Mesothelial cell of epicardium (in vitro differentiated cells): ENCODE measurements at regions not wholly inside any gene's neighbourhood (a gene's known extent, or its start where the extent isn't known, plus 50 kb on each side); places are given as distances from the start of the nearest gene placed in this dataset.
"Not testable (repeated sequence)": the region's sequence is repeated elsewhere in the genome, so short reads cannot be mapped to it uniquely, and the experiment has no call there.

Experiments used
- DNase-seq, 2 experiments: peaks; one replicate each; pipeline ENCODE4 v3.0.0; 2021; ENCODE audit warnings: low spot score in 2 of 2; ENCODE audit not compliant: unreplicated experiment in 2 of 2
- H3K27ac Mint-ChIP-seq: 2 replicates; pipeline ENCODE4 v1.8.0; 2021; ENCODE audit warnings: mixed read lengths
- H3K27me3 Mint-ChIP-seq: 2 replicates; pipeline ENCODE4 v1.8.0; 2021; ENCODE audit warnings: low read depth, mixed read lengths
- H3K36me3 Mint-ChIP-seq: 2 replicates; pipeline ENCODE4 v1.8.0; 2021; ENCODE audit warnings: mixed read lengths
- H3K4me1 Mint-ChIP-seq: 2 replicates; pipeline ENCODE4 v1.8.0; 2021; ENCODE audit warnings: mixed read lengths
- H3K4me3 Mint-ChIP-seq: 2 replicates; pipeline ENCODE4 v1.8.0; 2021; ENCODE audit warnings: mild to moderate bottlenecking, moderate library complexity, mixed read lengths
- H3K9me3 Mint-ChIP-seq: 2 replicates; pipeline ENCODE4 v1.8.0; 2021; ENCODE audit warnings: mixed read lengths
- TF ChIP-seq, protein P1 (sequence below): fragments of 200-600 bp; sonication (generic); IDR thresholded peaks from one replicate; pipeline ENCODE4 v1.5.0; 2021; ENCODE audit warnings: antibody characterized with exemption; ENCODE audit not compliant: unreplicated experiment

- Mint-ChIP-seq H3K27me3 (peaks cover 16% of the 10 kb centered on the region), H3K27ac (no peak overlapping the region), H3K4me1 (no peaks in the 10 kb centered on the region), H3K4me3 (no peak overlapping the region), H3K9me3 (peaks cover 5% of the 10 kb centered on the region), H3K36me3 (no peaks in the 10 kb centered on the region)
- TF ChIP-seq, protein P1, sequence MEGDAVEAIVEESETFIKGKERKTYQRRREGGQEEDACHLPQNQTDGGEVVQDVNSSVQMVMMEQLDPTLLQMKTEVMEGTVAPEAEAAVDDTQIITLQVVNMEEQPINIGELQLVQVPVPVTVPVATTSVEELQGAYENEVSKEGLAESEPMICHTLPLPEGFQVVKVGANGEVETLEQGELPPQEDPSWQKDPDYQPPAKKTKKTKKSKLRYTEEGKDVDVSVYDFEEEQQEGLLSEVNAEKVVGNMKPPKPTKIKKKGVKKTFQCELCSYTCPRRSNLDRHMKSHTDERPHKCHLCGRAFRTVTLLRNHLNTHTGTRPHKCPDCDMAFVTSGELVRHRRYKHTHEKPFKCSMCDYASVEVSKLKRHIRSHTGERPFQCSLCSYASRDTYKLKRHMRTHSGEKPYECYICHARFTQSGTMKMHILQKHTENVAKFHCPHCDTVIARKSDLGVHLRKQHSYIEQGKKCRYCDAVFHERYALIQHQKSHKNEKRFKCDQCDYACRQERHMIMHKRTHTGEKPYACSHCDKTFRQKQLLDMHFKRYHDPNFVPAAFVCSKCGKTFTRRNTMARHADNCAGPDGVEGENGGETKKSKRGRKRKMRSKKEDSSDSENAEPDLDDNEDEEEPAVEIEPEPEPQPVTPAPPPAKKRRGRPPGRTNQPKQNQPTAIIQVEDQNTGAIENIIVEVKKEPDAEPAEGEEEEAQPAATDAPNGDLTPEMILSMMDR, result no peak
- no peak for DNase-seq
These were observed 173.6 kb downstream of the RCHY1 start for GRCh38 chr4:75340561-75340960.

DNA sequence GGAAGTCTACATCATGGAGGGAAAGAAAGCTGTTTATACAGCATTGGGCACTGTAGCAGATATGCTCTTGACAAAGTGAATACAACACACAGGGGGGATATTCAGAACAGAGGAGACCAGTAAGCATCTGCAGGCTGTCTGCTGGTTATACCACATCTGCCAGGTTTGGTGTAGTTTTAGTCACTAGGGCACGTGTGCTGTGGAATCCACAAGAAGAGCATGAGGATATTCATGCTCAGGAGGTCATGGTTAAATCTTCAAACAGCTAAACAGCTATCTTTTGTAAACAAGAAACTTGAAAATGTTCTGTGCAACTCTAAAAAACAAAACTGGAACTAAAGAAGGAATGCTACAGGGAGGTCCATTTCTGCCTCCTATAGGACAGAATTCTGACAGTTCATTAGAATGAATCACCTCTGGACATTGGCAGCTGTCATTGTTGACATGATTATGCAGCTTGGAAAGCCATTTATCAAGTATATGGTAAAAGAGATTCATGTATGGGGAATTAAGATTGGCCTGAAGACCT, 175.8 kb downstream of the RCHY1 start:
- DNase-seq, result no peak
- no peaks in the 10 kb centered on the region for H3K4me1 Mint-ChIP-seq
- H3K27me3 Mint-ChIP-seq, result peaks cover 16% of the 10 kb centered on the region
- peaks cover 18% of the 10 kb centered on the region for H3K9me3 Mint-ChIP-seq
- H3K27ac Mint-ChIP-seq, result no peak overlapping the region
- TF ChIP-seq, protein P1, result no peak
- H3K36me3 Mint-ChIP-seq, result no peaks in the 10 kb centered on the region
- H3K4me3 Mint-ChIP-seq, result no peak overlapping the region

GRCh38 chr4:75327804-75328512, 186.2 kb downstream of the RCHY1 start:
- no peaks in the 10 kb centered on the region for H3K36me3 Mint-ChIP-seq
- H3K27ac Mint-ChIP-seq, result no peak overlapping the region
- peaks cover 20% of the 10 kb centered on the region for H3K27me3 Mint-ChIP-seq
- TF ChIP-seq, protein P1, result no peak
- H3K4me1 Mint-ChIP-seq, result no peaks in the 10 kb centered on the region
- no peak for DNase-seq
- peaks cover 13% of the 10 kb centered on the region for H3K9me3 Mint-ChIP-seq
- H3K4me3 Mint-ChIP-seq, result no peak overlapping the region

DNA sequence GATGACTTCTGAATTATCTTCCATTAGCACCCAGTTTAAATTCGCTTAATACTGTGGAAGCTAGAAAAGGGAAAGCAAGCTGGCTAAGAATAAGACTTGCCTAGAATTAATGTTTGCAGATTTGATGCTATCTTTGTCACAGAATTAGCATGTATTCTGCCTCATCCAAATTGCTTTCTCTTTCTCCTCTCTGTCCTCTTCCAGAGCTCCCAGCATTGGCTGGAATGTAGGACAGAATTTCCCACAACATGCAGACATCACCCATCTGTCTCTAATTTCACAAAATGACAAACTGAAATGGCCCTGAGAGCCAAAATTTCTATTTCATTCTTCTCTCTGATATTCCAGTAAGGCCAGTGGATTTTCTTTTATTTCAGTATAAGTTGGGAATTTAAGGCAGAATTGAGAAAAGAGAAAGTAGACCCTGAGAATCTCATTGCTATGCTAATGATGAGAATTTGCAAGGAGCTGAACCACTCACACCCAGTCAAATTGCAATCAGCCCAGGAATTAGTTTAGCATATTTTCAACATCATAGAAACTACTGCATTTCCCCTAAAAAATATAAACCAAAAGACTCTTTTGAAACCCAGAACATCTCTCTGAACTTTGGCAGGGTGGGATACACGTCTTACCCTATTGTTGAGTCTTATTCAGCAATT, 188.8 kb downstream of the RCHY1 start:
- TF ChIP-seq, protein P1, result no peak
- Mint-ChIP-seq H3K36me3 (no peaks in the 10 kb centered on the region), H3K27ac (no peak overlapping the region), H3K9me3 (no peaks in the 10 kb centered on the region), H3K27me3 (peaks cover 20% of the 10 kb centered on the region), H3K4me3 (no peak overlapping the region), H3K4me1 (no peaks in the 10 kb centered on the region)
- DNase-seq, result no peak

- TF ChIP-seq, protein P1, result no peak
- Mint-ChIP-seq H3K9me3 (peaks cover 9% of the 10 kb centered on the region), H3K4me3 (no peak overlapping the region), H3K36me3 (no peaks in the 10 kb centered on the region), H3K27ac (no peak overlapping the region), H3K4me1 (no peaks in the 10 kb centered on the region), H3K27me3 (peaks cover 10% of the 10 kb centered on the region)
- no peak for DNase-seq
These were observed 192.7 kb downstream of the RCHY1 start for GRCh38 chr4:75321484-75321883.

DNA sequence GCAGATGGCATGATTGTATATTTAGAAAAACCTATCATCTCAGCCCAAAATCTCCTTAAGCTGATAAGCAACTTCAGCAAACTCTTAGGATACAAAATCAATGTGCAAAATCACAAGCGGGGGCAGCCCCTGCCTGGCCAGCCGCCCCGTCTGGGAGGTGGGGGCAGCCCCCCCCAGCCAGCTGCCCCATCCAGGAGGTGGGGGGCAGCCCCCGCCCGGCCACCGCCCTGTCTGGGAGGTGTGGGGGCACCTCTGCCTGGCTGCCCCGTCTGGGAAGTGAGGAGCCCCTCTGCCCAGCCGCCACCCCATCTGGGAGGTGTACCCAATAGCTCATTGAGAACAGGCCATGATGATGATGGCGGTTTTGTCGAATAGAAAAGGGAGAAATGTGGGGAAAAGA, 196.6 kb downstream of the RCHY1 start:
- not testable (repeated sequence) for H3K27ac Mint-ChIP-seq, H3K4me1 Mint-ChIP-seq, H3K4me3 Mint-ChIP-seq, H3K36me3 Mint-ChIP-seq, H3K27me3 Mint-ChIP-seq, DNase-seq
- H3K9me3 Mint-ChIP-seq, result peaks cover 40% of the 10 kb centered on the region
